Neuronal stem cell (in vitro differentiated cells): ENCODE measurements at regions not wholly inside any gene's neighbourhood (a gene's known extent, or its start where the extent isn't known, plus 50 kb on each side); places are given as distances from the start of the nearest gene placed in this dataset.

ENCODE experiments used
- DNase-seq: peaks from one replicate; pipeline ENCODE4 v3.0.0-alpha.2; 2013; ENCODE audit warnings: low spot score
- H2AFZ ChIP-seq: one replicate; pipeline ENCODE4 v1.6.1; 2013; ENCODE audit warnings: mild to moderate bottlenecking, low read length, inconsistent platforms
- H2AK5ac ChIP-seq: 2 replicates; pipeline ENCODE4 v1.6.1; 2013; ENCODE audit warnings: low read depth, mild to moderate bottlenecking, inconsistent platforms, low read length, moderate library complexity, mixed read lengths
- H2BK120ac ChIP-seq: 2 replicates; pipeline ENCODE4 v1.6.1; 2013; ENCODE audit warnings: low read depth, mild to moderate bottlenecking, inconsistent platforms, low read length, moderate library complexity, mixed read lengths
- H2BK12ac ChIP-seq: one replicate; pipeline ENCODE4 v1.6.1; 2013; ENCODE audit warnings: low read length, inconsistent platforms
- H2BK15ac ChIP-seq: 2 replicates; pipeline ENCODE4 v1.6.1; 2013; ENCODE audit warnings: mild to moderate bottlenecking, low read length, inconsistent platforms, mixed read lengths
- H2BK5ac ChIP-seq: one replicate; pipeline ENCODE4 v1.6.1; 2013; ENCODE audit warnings: inconsistent platforms, mild to moderate bottlenecking, low read length, moderate library complexity
- H3K14ac ChIP-seq: one replicate; pipeline ENCODE4 v1.6.1; 2013; ENCODE audit warnings: low read length, inconsistent platforms
- H3K18ac ChIP-seq: 2 replicates; pipeline ENCODE4 v1.6.1; 2013; ENCODE audit warnings: low read length, inconsistent platforms
- H3K23ac ChIP-seq: 2 replicates; pipeline ENCODE4 v1.6.1; 2013; ENCODE audit warnings: low read depth, mild to moderate bottlenecking, mixed read lengths, low read length, inconsistent platforms; ENCODE audit not compliant: poor library complexity
- H3K27ac ChIP-seq: replicated peaks from 3 replicates; pipeline ENCODE4 v1.5.1; 2013; ENCODE audit warnings: low read length, inconsistent platforms
- H3K27me3 ChIP-seq, 3 experiments: 2 replicates each; pipeline ENCODE4 v1.6.1; 2013; ENCODE audit warnings: low read length in 3 of 3, mild to moderate bottlenecking in 2 of 3, inconsistent platforms in 1 of 3, low read depth in 1 of 3, mixed read lengths in 1 of 3, moderate library complexity in 1 of 3; ENCODE audit not compliant: control insufficient read depth in 3 of 3, insufficient read depth in 3 of 3
- H3K36me3 ChIP-seq, 2 donors: replicated peaks in 1 of 2; 2 replicates each; pipeline ENCODE4 v1.6.1; 2013; ENCODE audit warnings: low read length in 2 of 2; ENCODE audit not compliant: control insufficient read depth in 2 of 2, insufficient read depth in 2 of 2
- H3K4ac ChIP-seq: 2 replicates; pipeline ENCODE4 v1.6.1; 2013; ENCODE audit warnings: inconsistent platforms, mild to moderate bottlenecking, low read length, moderate library complexity
- H3K4me1 ChIP-seq, 2 donors: 1 replicate in 1 of 2; 2 replicates in 1 of 2; pipeline ENCODE4 v1.6.1; 2013; ENCODE audit warnings: low read length in 2 of 2, low read depth in 1 of 2; ENCODE audit not compliant: control insufficient read depth in 2 of 2, insufficient read depth in 1 of 2
- H3K4me2 ChIP-seq: one replicate; pipeline ENCODE4 v1.6.1; 2013; ENCODE audit warnings: mild to moderate bottlenecking, low read length, inconsistent platforms; ENCODE audit not compliant: insufficient read depth, poor library complexity, severe bottlenecking
- H3K4me3 ChIP-seq, 2 donors: 2 replicates each; pipeline ENCODE4 v1.5.1; 2013; ENCODE audit warnings: low read length in 2 of 2, mild to moderate bottlenecking in 2 of 2, inconsistent platforms in 1 of 2, moderate library complexity in 1 of 2
- H3K79me1 ChIP-seq: one replicate; pipeline ENCODE4 v1.6.1; 2013; ENCODE audit warnings: low read depth, mild to moderate bottlenecking, inconsistent platforms, low read length, moderate library complexity
- H3K9ac ChIP-seq: one replicate; pipeline ENCODE4 v1.6.1; 2013; ENCODE audit warnings: mild to moderate bottlenecking, low read depth, low read length, inconsistent platforms; ENCODE audit not compliant: poor library complexity
- H3K9me3 ChIP-seq, 2 donors: replicated peaks in 1 of 2; 2 replicates each; pipeline versions ENCODE3 to v1.6.1; 2013; ENCODE audit warnings: low read length in 2 of 2, mild to moderate bottlenecking in 2 of 2, inconsistent platforms in 1 of 2, low read depth in 1 of 2, mixed read lengths in 1 of 2, moderate library complexity in 1 of 2; ENCODE audit not compliant: control insufficient read depth in 2 of 2, insufficient read depth in 1 of 2
- H4K8ac ChIP-seq: one replicate; pipeline ENCODE4 v1.6.1; 2013; ENCODE audit warnings: low read depth, mild to moderate bottlenecking, inconsistent platforms, low read length, moderate library complexity
- H4K91ac ChIP-seq: one replicate; pipeline ENCODE4 v1.6.1; 2013; ENCODE audit warnings: low read length, low read depth, mild to moderate bottlenecking, inconsistent platforms; ENCODE audit not compliant: poor library complexity
- WGBS, 2 donors: extraction: QIAGEN DNeasy Blood & Tissue Kit; methylation state at CpG; one replicate each; pipeline ENCODE4 v1.1.7; 2013; ENCODE audit warnings: missing lambda C conversion rate in 2 of 2, mixed read lengths in 1 of 2; ENCODE audit not compliant: insufficient read length in 2 of 2, insufficient replicate concordance in 1 of 2; ENCODE audit errors: extremely low coverage in 2 of 2; 5-methylcytosine and 5-hydroxymethylcytosine counted together

GRCh38 chr18:23363865-23364570 lies 89.1 kb upstream of the RIOK3 start:
- Histone ChIP-seq H2AK5ac (no peak overlapping the region), H4K8ac (no peak overlapping the region), H3K27me3 (no peaks in the 10 kb centered on the region), H3K9me3 (peaks cover 0 to 4% of the 10 kb centered on the region in 2 donors), H3K18ac (no peak overlapping the region), H2BK5ac (no peak overlapping the region), H3K4ac (no peak overlapping the region), H2AFZ (no peak overlapping the region), H3K23ac (no peak overlapping the region), H2BK15ac (no peak overlapping the region), H3K9ac (no peak overlapping the region), H2BK12ac (no peak overlapping the region), H3K27ac (no peak overlapping the region), H4K91ac (no peak overlapping the region), H3K79me1 (no peaks in the 10 kb centered on the region), H3K4me2 (no peak overlapping the region), H3K4me1 (peaks cover 0 to 3% of the 10 kb centered on the region in 2 donors), H3K4me3 (no peak overlapping the region), H2BK120ac (no peak overlapping the region), H3K14ac (no peak overlapping the region), H3K36me3 (no peaks in the 10 kb centered on the region)
- DNase-seq: no peak
- WGBS, 2 donors: no CpG with 5 or more reads among the region's 6 CpGs

DNA sequence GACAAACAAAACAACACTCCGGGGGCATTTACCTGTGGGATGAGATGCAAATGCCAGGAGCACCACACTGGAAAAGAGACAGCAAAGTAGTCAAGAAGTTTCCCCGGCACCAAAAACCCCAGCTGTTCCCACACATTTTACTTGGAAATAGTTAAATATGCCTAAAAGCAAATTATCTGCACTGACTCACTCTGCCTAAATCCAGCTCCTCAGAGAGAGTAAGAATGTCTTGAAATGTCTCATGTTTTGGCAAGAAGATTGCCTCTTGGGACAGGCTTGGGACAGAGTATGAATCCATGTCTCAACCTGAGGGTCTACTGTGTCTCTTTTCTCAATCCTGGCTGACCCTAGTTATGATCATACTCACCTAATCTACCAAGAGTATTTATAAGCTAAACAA lies 87.5 kb upstream of the RIOK3 start:
- peaks cover 5 to 11% of the 10 kb centered on the region in 2 donors for H3K4me1 ChIP-seq
- no peak overlapping the region for H2BK5ac ChIP-seq
- H3K4me2 ChIP-seq: no peak overlapping the region
- H2AFZ ChIP-seq: no peak overlapping the region
- H2BK120ac ChIP-seq: no peak overlapping the region
- H3K9ac ChIP-seq: no peak overlapping the region
- H3K23ac ChIP-seq: no peak overlapping the region
- no peak overlapping the region for H3K4me3 ChIP-seq
- H4K8ac ChIP-seq: no peak overlapping the region
- H2BK12ac ChIP-seq: no peak overlapping the region
- H3K9me3 ChIP-seq: no peaks in the 10 kb centered on the region
- no peak overlapping the region for H3K18ac ChIP-seq
- no peak for DNase-seq
- H3K14ac ChIP-seq: no peak overlapping the region
- no peak overlapping the region for H3K4ac ChIP-seq
- H3K27ac ChIP-seq: no peak overlapping the region
- H4K91ac ChIP-seq: no peak overlapping the region
- H3K79me1 ChIP-seq: no peaks in the 10 kb centered on the region
- no peaks in the 10 kb centered on the region for H3K36me3 ChIP-seq
- H2BK15ac ChIP-seq: no peak overlapping the region
- H3K27me3 ChIP-seq: no peaks in the 10 kb centered on the region
- no CpG with 5 or more reads among the region's 2 CpGs for WGBS, 2 donors
- H2AK5ac ChIP-seq: no peak overlapping the region

GRCh38 chr18:23369266-23369665 lies 83.8 kb upstream of the RIOK3 start:
- no CpG with 5 or more reads among the region's 3 CpGs for WGBS, 2 donors
- no peak overlapping the region for H3K14ac ChIP-seq
- peak; percentile 12 for DNase-seq

GRCh38 chr18:23373570-23373969 lies 79.5 kb upstream of the RIOK3 start:
- WGBS, 2 donors: no CpG with 5 or more reads among the region's 3 CpGs
- no peak overlapping the region for H2BK5ac ChIP-seq
- H4K91ac ChIP-seq: no peak overlapping the region
- DNase-seq: no peak
- H2AK5ac ChIP-seq: no peak overlapping the region
- H3K79me1 ChIP-seq: no peaks in the 10 kb centered on the region
- no peaks in the 10 kb centered on the region for H3K9me3 ChIP-seq
- H2AFZ ChIP-seq: no peak overlapping the region
- no peak overlapping the region for H2BK15ac ChIP-seq
- H2BK12ac ChIP-seq: no peak overlapping the region
- no peak overlapping the region for H3K18ac ChIP-seq
- H3K14ac ChIP-seq: no peak overlapping the region
- no peak overlapping the region for H3K9ac ChIP-seq
- H3K4me1 ChIP-seq: peaks cover 5 to 11% of the 10 kb centered on the region in 2 donors
- no peak overlapping the region for H3K4me2 ChIP-seq
- H3K23ac ChIP-seq: no peak overlapping the region
- H4K8ac ChIP-seq: no peak overlapping the region
- no peaks in the 10 kb centered on the region for H3K27me3 ChIP-seq
- H3K36me3 ChIP-seq: peaks cover 0 to 2% of the 10 kb centered on the region in 2 donors
- no peak overlapping the region for H3K4me3 ChIP-seq
- no peak overlapping the region for H3K4ac ChIP-seq
- H3K27ac ChIP-seq: no peak overlapping the region
- H2BK120ac ChIP-seq: no peak overlapping the region

More at GRCh38 chr18:23369266-23369665, 83.8 kb upstream of the RIOK3 start:
- Histone ChIP-seq H3K18ac (no peak overlapping the region), H2AK5ac (no peak overlapping the region), H3K4me2 (no peak overlapping the region), H4K8ac (no peak overlapping the region), H3K4me3 (no peak overlapping the region), H3K79me1 (no peaks in the 10 kb centered on the region), H2BK5ac (no peak overlapping the region), H2BK120ac (no peak overlapping the region), H3K4ac (no peak overlapping the region), H3K9me3 (no peaks in the 10 kb centered on the region), H3K9ac (no peak overlapping the region), H3K27me3 (no peaks in the 10 kb centered on the region), H3K27ac (peak overlapping the region; percentile 79), H2AFZ (peak overlapping the region; percentile 9), H3K23ac (no peak overlapping the region), H2BK15ac (no peak overlapping the region), H3K4me1 (peaks cover 5 to 11% of the 10 kb centered on the region in 2 donors), H4K91ac (no peak overlapping the region), H3K36me3 (peaks cover 0 to 2% of the 10 kb centered on the region in 2 donors), H2BK12ac (no peak overlapping the region)
